Lower lobe of right lung (tissue), 2 donors: ENCODE measurements at regions not wholly inside any gene's neighbourhood (a gene's known extent, or its start where the extent isn't known, plus 50 kb on each side); places are given as distances from the start of the nearest gene placed in this dataset.

Experiments used
- ATAC-seq, 2 donors: fragments of 200-7000 bp; cut with Tn5 transposase; one replicate each; pipeline ENCODE4 v1.9.1; 2020 to 2022; ENCODE audit warnings: mild to moderate bottlenecking in 2 of 2, moderate library complexity in 2 of 2
- DNase-seq: peaks from one replicate; pipeline ENCODE4 v3.0.0-alpha.2; 2020
- H3K27ac ChIP-seq: fragments of 200-600 bp; one replicate; pipeline ENCODE4 v1.8.0; 2022
- H3K27me3 ChIP-seq: fragments of 200-600 bp; one replicate; pipeline ENCODE4 v1.8.0; 2022; ENCODE audit warnings: low read depth
- H3K36me3 ChIP-seq: fragments of 200-600 bp; one replicate; pipeline ENCODE4 v1.8.0; 2022; ENCODE audit warnings: mild to moderate bottlenecking
- H3K4me1 ChIP-seq: fragments of 200-600 bp; one replicate; pipeline ENCODE4 v1.8.0; 2022
- H3K4me3 ChIP-seq: fragments of 200-600 bp; one replicate; pipeline ENCODE4 v1.8.0; 2022; ENCODE audit warnings: mild to moderate bottlenecking
- H3K9me3 ChIP-seq: fragments of 200-600 bp; one replicate; pipeline ENCODE4 v1.8.0; 2022
- intact Hi-C: fragments of 100-400 bp; cut with DNase I; formaldehyde crosslinking; loops from one replicate; pipeline ENCODE4 v1.11.0; 2022
- TF ChIP-seq, protein P1 (sequence below): fragments of 200-600 bp; IDR thresholded peaks from one replicate; pipeline ENCODE4 v1.8.0; 2022; ENCODE audit warnings: antibody characterized with exemption, mild to moderate bottlenecking
- donor health status: DM: no; HTN: yes; CAD: no; lungs with severe emphysema.

DNA sequence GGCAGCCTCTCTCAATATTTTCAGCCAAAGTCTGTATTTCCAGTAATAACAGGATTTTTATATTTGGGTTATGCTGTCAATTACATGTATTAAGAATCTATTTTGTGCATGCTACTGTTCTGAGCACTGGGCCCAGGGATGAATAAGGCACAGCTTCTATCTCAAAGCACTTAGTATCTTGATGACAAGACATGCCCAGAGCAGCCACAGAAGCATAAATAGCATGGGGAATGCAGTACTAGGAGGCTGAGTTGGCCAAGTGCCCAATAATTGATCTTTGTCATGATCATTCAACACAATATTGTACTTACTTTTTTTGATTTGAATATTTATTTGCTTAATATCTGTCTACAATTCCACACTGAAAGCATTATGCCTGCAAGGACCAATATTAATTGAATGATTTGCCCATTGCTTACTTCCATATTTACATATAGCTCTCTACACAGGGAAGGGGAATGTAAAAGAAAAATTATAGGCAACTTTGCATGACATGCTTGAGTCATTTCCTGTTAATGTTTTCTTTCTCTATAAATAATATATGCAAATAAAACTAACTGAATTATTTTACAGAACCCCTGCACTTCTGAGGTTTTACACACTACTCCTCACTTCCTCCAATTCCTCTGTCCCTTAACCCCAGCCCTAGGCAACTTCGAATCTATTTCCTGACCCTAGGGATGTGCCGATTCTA is 298.9 kb upstream of the BMP2 start:
- Histone ChIP-seq H3K27ac (no peak overlapping the region), H3K27me3 (no peaks in the 10 kb centered on the region), H3K9me3 (no peaks in the 10 kb centered on the region), H3K36me3 (no peaks in the 10 kb centered on the region), H3K4me1 (no peaks in the 10 kb centered on the region), H3K4me3 (no peak overlapping the region)
- no peak for DNase-seq
- intact Hi-C loops: no loop called here
- TF ChIP-seq, protein P1, sequence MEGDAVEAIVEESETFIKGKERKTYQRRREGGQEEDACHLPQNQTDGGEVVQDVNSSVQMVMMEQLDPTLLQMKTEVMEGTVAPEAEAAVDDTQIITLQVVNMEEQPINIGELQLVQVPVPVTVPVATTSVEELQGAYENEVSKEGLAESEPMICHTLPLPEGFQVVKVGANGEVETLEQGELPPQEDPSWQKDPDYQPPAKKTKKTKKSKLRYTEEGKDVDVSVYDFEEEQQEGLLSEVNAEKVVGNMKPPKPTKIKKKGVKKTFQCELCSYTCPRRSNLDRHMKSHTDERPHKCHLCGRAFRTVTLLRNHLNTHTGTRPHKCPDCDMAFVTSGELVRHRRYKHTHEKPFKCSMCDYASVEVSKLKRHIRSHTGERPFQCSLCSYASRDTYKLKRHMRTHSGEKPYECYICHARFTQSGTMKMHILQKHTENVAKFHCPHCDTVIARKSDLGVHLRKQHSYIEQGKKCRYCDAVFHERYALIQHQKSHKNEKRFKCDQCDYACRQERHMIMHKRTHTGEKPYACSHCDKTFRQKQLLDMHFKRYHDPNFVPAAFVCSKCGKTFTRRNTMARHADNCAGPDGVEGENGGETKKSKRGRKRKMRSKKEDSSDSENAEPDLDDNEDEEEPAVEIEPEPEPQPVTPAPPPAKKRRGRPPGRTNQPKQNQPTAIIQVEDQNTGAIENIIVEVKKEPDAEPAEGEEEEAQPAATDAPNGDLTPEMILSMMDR: no peak
- ATAC-seq: no peak

DNA sequence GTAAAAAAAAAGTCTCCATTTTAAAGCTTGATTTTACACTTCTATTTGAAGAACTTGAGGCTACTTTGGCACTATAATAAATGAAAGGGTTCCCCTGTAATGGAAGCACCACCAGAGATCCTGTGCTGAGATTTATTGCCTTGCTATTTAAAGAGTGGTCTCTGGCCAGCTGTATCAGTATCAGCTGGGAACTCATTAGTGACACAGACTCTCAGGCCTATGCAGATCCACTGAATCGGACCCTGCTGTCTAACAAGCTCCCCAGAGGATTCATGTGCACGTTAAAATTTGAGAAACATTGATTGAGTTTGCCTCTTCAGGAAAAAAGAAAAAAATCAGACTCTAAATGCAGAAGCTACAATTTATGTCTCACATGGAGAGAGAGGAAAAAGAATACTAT is 299.9 kb upstream of the BMP2 start:
- no peaks in the 10 kb centered on the region for H3K27me3 ChIP-seq
- H3K36me3 ChIP-seq: no peaks in the 10 kb centered on the region
- ATAC-seq: no peak
- H3K4me1 ChIP-seq: no peaks in the 10 kb centered on the region
- intact Hi-C loops: no loop called here
- DNase-seq: no peak
- TF ChIP-seq, protein P1: no peak
- no peak overlapping the region for H3K4me3 ChIP-seq
- no peaks in the 10 kb centered on the region for H3K9me3 ChIP-seq
- H3K27ac ChIP-seq: no peak overlapping the region

DNA sequence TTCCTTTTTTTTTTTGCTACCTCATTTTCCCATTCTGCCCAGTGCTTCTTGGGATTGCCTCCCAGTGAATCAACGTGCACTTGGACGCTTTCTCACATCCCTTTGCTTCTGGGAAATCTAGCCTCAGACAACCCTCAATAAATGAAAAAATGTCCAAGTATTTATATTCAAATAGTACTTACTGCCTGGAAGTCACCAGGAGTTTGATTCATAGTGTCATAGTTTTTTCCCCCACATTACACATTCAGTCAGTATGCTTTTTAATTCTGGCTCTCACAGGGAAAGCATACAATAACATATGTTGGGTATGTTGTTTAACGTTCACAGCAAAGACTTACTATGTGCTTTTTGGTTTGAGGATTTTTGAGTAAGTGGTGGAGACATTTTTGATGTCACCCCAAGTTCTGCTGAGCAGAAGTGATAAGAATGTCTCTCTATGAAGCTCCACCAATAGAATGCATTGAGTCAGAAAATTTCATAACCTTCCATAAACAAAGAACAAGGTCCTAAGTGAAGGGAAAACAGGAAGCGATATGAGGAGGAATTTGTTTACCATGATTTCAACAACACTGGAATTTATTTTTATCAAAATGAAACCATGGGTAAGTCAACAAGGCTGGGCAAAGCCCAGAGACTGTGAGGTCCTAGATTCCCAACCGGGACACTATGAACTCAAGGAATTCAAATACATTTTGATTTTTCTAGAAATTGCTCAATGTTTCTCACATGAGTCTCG is 301.2 kb upstream of the BMP2 start:
- H3K4me1 ChIP-seq: no peaks in the 10 kb centered on the region
- ATAC-seq: peak; percentile 11 to 38
- H3K9me3 ChIP-seq: no peaks in the 10 kb centered on the region
- H3K27ac ChIP-seq: no peak overlapping the region
- H3K27me3 ChIP-seq: no peaks in the 10 kb centered on the region
- TF ChIP-seq, protein P1: no peak
- intact Hi-C loops: no loop called here
- no peak overlapping the region for H3K4me3 ChIP-seq
- DNase-seq: no peak
- H3K36me3 ChIP-seq: no peaks in the 10 kb centered on the region

DNA sequence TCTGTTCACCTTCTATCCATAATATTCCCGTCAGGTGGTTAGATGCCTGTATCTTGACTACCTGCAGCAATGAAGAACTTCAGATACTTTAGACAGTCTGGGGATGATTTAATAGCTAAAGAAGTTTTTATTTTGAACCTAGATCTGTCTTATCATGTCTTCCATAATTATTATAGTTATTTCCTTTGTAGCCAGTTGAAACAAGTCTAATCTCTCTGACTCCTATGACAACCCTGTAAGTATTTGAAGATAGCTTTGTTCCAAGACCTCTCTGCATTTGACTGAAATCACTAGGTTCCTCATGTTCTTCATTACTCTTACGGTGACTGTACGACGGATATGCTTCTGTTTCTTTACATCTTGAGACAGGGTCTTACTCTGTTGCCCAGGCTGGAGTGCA is 316.6 kb upstream of the BMP2 start:
- no peak for ATAC-seq
- no peaks in the 10 kb centered on the region for H3K36me3 ChIP-seq
- no peaks in the 10 kb centered on the region for H3K4me1 ChIP-seq
- H3K27ac ChIP-seq: no peak overlapping the region
- no peaks in the 10 kb centered on the region for H3K9me3 ChIP-seq
- intact Hi-C loops: no loop called here
- TF ChIP-seq, protein P1: no peak
- no peaks in the 10 kb centered on the region for H3K27me3 ChIP-seq
- no peak overlapping the region for H3K4me3 ChIP-seq
- no peak for DNase-seq

DNA sequence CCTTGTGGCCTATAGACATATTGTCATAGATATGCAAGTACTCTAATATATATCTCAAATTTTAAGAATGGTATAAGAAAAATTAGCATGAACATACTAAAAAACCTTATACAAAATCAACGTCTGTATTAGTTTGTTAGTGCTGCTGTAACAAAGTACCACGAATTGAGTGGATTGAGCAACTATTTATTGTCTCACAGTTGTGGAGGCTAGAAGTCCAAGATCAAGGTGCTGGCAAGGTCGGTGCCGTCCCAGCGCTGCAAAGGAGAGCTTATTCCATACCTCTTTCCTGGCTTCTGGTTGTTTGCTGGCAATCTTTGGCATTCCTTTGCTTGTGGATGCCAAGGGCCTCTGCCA is 317.6 kb upstream of the FERMT1 start:
- H3K27me3 ChIP-seq: no peaks in the 10 kb centered on the region
- no peaks in the 10 kb centered on the region for H3K36me3 ChIP-seq
- no peaks in the 10 kb centered on the region for H3K4me1 ChIP-seq
- H3K4me3 ChIP-seq: no peak overlapping the region
- H3K9me3 ChIP-seq: no peaks in the 10 kb centered on the region
- intact Hi-C loops: no loop called here
- TF ChIP-seq, protein P1: no peak
- no peak overlapping the region for H3K27ac ChIP-seq
- ATAC-seq (no peak), DNase-seq (no peak)
